Aorta (tissue), 5 donors: ENCODE measurements at regions not wholly inside any gene's neighbourhood (a gene's known extent, or its start where the extent isn't known, plus 50 kb on each side); places are given as distances from the start of the nearest gene placed in this dataset.

Experiments used
- ATAC-seq: fragments of 200-7000 bp; cut with Tn5 transposase; one replicate; pipeline ENCODE4 v1.9.1; 2022; ENCODE audit warnings: moderate library complexity; ENCODE audit not compliant: low FRiP score
- DNase-seq, 2 donors: peaks; one replicate each; pipeline ENCODE4 v3.0.0-alpha.2; 2020
- H3K27ac ChIP-seq, 2 donors: one replicate each; pipeline ENCODE4 v1.5.1; 2013; ENCODE audit warnings: low read length in 2 of 2, mild to moderate bottlenecking in 2 of 2, moderate library complexity in 2 of 2, control low read depth in 1 of 2, inconsistent platforms in 1 of 2, low read depth in 1 of 2
- H3K27me3 ChIP-seq, 2 donors: one replicate each; pipeline ENCODE4 v1.6.1; 2013; ENCODE audit warnings: control low read depth in 1 of 2, low read length in 1 of 2, mild to moderate bottlenecking in 1 of 2, moderate library complexity in 1 of 2; ENCODE audit not compliant: insufficient read depth in 2 of 2, control insufficient read depth in 1 of 2
- H3K36me3 ChIP-seq, 2 donors: one replicate each; pipeline ENCODE4 v1.6.1; 2013; ENCODE audit warnings: control low read depth in 1 of 2, low read length in 1 of 2, mild to moderate bottlenecking in 1 of 2; ENCODE audit not compliant: insufficient read depth in 2 of 2, control insufficient read depth in 1 of 2
- H3K4me1 ChIP-seq, 2 donors: one replicate each; pipeline ENCODE4 v1.6.1; 2013; ENCODE audit warnings: low read length in 2 of 2, control low read depth in 1 of 2, mild to moderate bottlenecking in 1 of 2, moderate library complexity in 1 of 2; ENCODE audit not compliant: insufficient read depth in 2 of 2, control insufficient read depth in 1 of 2
- H3K4me3 ChIP-seq, 2 donors: one replicate each; pipeline ENCODE4 v1.5.1; 2013; ENCODE audit warnings: low read length in 2 of 2, control low read depth in 1 of 2, mild to moderate bottlenecking in 1 of 2
- H3K9me3 ChIP-seq: one replicate; pipeline ENCODE4 v1.6.1; 2013; ENCODE audit warnings: mild to moderate bottlenecking, low read length; ENCODE audit not compliant: control insufficient read depth
- WGBS, 2 donors: extraction: QIAGEN DNeasy Blood & Tissue Kit; methylation state at CpG; one replicate each; pipeline ENCODE4 v1.1.7; 2013; 5-methylcytosine and 5-hydroxymethylcytosine counted together
- intact Hi-C, 2 donors: fragments of 100-400 bp; cut with DNase I; formaldehyde crosslinking; loops; one replicate each; pipeline versions ENCODE4 v1.14.2 to v1.15.0; 2022
- donor health status: healthy with polysubstance abuse.
- donor health status: Bipolar disorder and iron deficiency.
- donor health status: DM: no; HTN: no; CAD: no.
- donor health status: DM: no; HTN: no; CAD: no.
- donor health status: DM: yes; HTN: yes; CAD: no.

DNA sequence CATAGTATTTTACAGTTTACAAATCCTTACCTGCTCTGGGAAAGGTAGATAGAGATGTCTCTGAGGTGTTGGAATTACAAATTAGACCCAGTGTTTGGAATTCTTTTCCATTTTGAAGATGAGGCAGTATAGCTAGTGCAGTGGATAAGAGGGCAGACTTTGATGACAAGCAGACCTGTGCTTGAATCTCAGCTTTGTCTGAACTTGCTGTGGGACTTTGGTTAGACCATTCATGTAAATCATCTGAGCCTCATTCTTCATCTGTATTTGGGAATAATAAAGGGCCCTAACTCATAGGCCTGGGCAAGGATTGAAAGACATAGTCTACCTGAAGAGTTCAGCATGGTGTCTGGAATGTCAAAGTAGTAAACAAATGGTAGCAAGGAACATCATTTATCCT, 77.2 kb upstream of the BOD1L1 start:
- Histone ChIP-seq H3K4me3 (no peak overlapping the region), H3K27me3 (no peaks in the 10 kb centered on the region), H3K27ac (no peak overlapping the region), H3K36me3 (no peaks in the 10 kb centered on the region), H3K4me1 (no peaks in the 10 kb centered on the region), H3K9me3 (no peaks in the 10 kb centered on the region)
- intact Hi-C loops, result no loop called here
- DNase-seq (no peak), ATAC-seq (no peak)

DNA sequence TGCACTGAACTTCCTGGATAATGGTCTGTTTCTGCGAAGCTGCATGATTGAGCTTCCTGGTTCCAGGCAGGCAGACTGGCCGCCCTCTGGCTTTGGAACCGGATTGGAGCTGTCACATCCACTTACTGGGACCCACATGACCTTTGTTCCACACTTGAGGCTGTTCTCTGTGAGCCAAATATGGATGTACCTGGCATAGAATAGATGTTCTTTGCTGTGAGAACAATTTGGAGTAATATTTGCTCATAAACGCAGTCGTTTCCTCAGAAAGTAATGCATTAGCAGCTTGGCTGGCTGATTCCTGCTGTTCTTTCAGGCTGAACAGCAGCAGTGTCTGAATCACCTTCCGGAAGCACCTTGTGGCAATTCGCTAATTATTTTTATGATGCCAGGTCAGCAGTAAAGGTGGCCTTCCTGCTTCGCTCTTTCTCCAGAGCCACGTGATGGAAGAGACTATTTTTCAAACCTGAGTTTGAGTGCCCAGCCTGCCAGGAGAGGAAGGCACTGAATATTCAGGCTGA, 78.1 kb upstream of the BOD1L1 start:
- ATAC-seq, result peak; percentile 52

DNA sequence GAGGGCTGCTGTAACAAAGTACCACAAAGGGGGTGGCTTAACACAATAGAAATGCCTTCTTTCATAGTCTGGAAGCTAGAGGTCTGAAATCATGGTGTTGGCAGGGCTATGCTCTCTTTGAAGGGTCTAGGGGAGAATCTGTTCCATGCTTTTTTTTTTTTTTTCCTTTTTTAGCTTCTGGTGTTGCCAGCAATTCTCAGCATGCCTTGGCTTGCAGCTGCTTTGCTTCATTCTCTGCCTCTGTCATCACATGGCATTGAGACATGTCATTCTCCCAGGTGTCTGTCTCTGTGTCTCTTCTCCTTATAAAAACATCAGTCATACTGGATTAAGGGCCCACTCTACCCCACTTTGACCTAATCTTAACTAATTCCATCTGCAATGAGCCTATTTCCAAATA, 78.6 kb upstream of the BOD1L1 start:
- DNase-seq, result no peak
- no peak for ATAC-seq
- no peaks in the 10 kb centered on the region for H3K9me3 ChIP-seq
- H3K4me3 ChIP-seq, result no peak overlapping the region
- intact Hi-C loops, result no loop called here
- no peak overlapping the region for H3K27ac ChIP-seq
- no peaks in the 10 kb centered on the region for H3K36me3 ChIP-seq
- H3K27me3 ChIP-seq, result no peaks in the 10 kb centered on the region
- no peaks in the 10 kb centered on the region for H3K4me1 ChIP-seq

More for the DNA sequence above, 78.1 kb upstream of the BOD1L1 start:
- 64 to 65% methylated on average over 9 of the region's 9 CpGs for WGBS, 2 donors
- no peaks in the 10 kb centered on the region for H3K36me3 ChIP-seq
- no peaks in the 10 kb centered on the region for H3K27me3 ChIP-seq
- H3K4me1 ChIP-seq, result no peaks in the 10 kb centered on the region
- no peak for DNase-seq
- H3K4me3 ChIP-seq, result no peak overlapping the region
- H3K9me3 ChIP-seq, result no peaks in the 10 kb centered on the region
- no peak overlapping the region for H3K27ac ChIP-seq
- intact Hi-C loops, result no loop called here

DNA sequence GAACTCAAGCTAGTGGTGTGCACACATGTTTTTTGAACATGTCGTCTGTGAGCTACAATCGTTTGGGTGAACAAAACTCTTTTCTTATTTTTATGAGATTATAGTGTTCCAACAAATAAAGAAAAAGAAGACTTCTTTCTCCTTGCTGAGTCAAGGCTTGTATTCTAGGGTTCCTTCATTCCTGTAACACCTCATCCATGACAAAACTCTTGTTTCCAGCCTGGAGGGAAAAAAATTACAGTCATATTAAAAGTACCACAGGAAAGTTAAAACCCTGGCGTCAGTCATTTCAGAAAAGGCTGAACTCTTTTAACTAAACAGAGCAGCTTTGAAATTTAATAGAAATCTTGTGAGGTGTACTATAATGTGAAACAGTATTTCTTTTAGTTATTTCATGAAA, 79.2 kb upstream of the BOD1L1 start:
- 54 to 64% methylated on average over 3 of the region's 3 CpGs for WGBS, 2 donors
- no peaks in the 10 kb centered on the region for H3K4me1 ChIP-seq
- intact Hi-C loops, result no loop called here
- ATAC-seq, result no peak
- H3K36me3 ChIP-seq, result no peaks in the 10 kb centered on the region
- no peak overlapping the region for H3K4me3 ChIP-seq
- no peak for DNase-seq
- no peaks in the 10 kb centered on the region for H3K27me3 ChIP-seq
- no peak overlapping the region for H3K27ac ChIP-seq
- no peaks in the 10 kb centered on the region for H3K9me3 ChIP-seq

DNA sequence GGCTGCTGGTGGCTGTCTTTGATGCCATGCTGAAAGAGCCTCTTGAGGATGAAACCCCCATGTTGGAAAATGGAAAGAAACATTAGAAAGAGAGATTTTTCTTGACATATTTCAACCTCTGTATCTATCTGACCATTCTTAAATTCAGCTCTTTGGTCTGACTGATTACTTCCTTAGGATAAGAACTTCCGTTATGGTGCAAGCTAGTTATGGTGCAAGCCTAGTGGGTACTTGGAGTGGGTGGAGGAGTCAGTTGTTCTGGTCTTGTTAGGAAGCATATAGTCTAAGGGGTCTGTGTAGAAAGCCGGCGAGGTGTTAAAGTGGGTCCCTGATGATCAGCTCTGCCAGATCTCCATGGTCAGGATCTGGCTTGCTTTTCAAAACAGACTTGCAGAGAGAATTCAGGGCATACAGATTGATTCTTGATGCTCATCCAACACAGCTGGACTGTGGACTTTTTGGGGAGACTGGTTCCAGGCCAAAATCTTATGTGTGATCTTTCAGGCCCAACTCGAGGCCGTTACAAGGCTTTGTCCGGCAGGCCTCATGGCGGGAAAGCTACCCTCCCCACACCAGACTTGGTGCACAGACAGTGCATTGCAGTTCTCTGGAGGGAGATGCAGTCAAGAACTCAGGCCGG, 82.8 kb upstream of the BOD1L1 start:
- Histone ChIP-seq H3K4me3 (no peak overlapping the region), H3K4me1 (no peaks in the 10 kb centered on the region), H3K36me3 (no peaks in the 10 kb centered on the region), H3K9me3 (no peaks in the 10 kb centered on the region), H3K27ac (no peak overlapping the region), H3K27me3 (no peaks in the 10 kb centered on the region)
- WGBS, 2 donors, result 88 to 90% methylated on average over 8 of the region's 8 CpGs
- ATAC-seq, result no peak
- no peak for DNase-seq
- intact Hi-C loops, result no loop called here

DNA sequence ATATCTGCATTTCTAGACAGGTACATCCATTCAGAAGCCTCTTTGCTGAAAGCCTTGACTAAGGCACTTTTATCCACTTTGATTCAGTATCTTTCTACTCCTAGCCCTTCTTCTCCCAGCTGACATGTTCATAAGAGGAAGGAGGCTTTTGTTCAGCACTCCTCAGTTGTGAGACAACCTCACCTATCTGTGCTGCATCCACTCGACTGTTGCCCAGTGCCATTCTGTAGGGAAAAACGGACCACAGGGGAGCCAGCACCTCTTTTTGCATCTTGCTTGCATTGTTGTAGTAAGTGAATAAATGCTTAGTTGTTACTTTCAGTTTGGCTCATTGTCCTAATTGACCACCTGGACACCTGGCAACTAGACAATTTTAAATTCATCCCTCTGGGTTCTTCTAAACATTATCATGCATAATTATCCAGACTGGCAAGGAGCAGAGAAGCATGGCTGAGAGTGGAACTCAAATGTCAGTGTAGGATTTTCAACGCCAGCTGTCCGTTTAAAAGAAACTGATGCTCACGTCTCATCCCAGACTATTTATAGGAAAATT, 83.8 kb upstream of the BOD1L1 start:
- DNase-seq (no peak), ATAC-seq (no peak)
- intact Hi-C loops, result no loop called here
- no peaks in the 10 kb centered on the region for H3K4me1 ChIP-seq
- no peaks in the 10 kb centered on the region for H3K27me3 ChIP-seq
- no peak overlapping the region for H3K27ac ChIP-seq
- H3K9me3 ChIP-seq, result no peaks in the 10 kb centered on the region
- 68 to 76% methylated on average over 5 of the region's 5 CpGs for WGBS, 2 donors
- H3K36me3 ChIP-seq, result no peaks in the 10 kb centered on the region
- H3K4me3 ChIP-seq, result no peak overlapping the region

DNA sequence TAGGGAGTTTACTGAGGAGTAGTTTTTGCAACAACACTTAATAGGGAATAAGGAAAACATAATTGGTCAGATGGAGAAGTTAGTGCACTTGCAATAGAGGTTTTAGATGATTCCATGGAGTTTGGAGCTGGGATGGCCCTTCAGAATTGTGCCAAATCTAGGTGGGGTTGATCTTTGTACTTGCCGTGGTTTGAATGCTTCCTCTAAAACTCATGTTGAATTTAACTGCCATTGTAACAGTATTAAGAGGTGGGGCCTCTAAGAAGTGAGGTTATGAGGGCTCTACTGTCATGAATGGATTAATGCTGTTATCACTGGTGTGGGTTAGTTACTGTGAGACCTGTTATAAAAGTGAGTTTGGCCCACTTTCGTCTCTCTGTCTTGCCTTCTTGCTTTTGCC, 94.4 kb upstream of the BOD1L1 start:
- no peak overlapping the region for H3K4me3 ChIP-seq
- intact Hi-C loops, result no loop called here
- WGBS, 2 donors, result 75 to 84% methylated on average over 2 of the region's 2 CpGs
- H3K9me3 ChIP-seq, result no peaks in the 10 kb centered on the region
- no peak for ATAC-seq
- no peak for DNase-seq
- H3K27ac ChIP-seq, result no peak overlapping the region
- H3K27me3 ChIP-seq, result no peaks in the 10 kb centered on the region
- no peaks in the 10 kb centered on the region for H3K4me1 ChIP-seq
- no peaks in the 10 kb centered on the region for H3K36me3 ChIP-seq

DNA sequence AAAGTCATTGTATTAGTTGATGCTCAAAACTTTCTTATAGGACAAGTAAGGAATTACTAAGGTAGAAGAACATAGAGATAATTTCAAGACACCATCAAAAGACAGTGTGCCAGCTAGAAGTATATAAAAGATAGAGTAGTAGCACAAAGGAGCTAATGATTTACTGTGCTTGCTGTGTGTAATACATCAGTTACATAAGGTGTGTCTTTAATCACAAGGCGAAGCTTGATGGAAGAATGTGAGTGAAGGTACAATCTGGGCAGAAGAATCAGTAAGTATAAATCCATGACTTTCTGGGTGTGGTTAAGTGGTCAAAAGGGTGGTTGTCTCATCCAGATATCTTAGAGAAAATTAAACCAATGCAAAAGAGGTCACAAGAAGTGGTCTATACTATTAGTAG, 95.1 kb upstream of the BOD1L1 start:
- 90 to 94% methylated on average over 1 of the region's 1 CpG for WGBS, 2 donors
- Histone ChIP-seq H3K27ac (no peak overlapping the region), H3K4me3 (no peak overlapping the region), H3K4me1 (no peaks in the 10 kb centered on the region), H3K9me3 (no peaks in the 10 kb centered on the region), H3K27me3 (no peaks in the 10 kb centered on the region), H3K36me3 (no peaks in the 10 kb centered on the region)
- intact Hi-C loops, result no loop called here
- DNase-seq, result no peak
- ATAC-seq, result no peak

DNA sequence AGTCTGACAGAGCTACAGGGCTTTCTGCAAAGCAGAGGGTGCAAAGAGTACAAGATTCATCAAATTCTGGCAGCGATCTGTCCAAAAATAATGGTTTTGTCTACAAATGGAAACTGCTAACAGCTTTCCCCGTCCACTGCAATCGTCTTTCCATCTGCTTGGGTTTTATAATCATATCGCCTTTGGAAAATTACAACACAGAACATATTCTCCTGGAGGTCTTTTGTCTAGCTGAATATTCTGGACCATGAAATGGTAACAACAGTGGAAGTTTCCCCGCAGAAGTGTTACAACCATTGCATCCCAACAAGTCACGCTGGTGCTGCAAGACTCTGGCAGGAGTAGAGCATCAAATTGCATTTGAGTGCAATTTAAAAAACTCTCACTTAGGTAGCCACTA, 101.2 kb upstream of the BOD1L1 start:
- Histone ChIP-seq H3K36me3 (no peaks in the 10 kb centered on the region), H3K27me3 (no peaks in the 10 kb centered on the region), H3K4me1 (no peaks in the 10 kb centered on the region), H3K9me3 (no peaks in the 10 kb centered on the region), H3K4me3 (no peak overlapping the region), H3K27ac (no peak overlapping the region)
- ATAC-seq (no peak), DNase-seq (no peak)
- 76 to 78% methylated on average over 6 of the region's 6 CpGs for WGBS, 2 donors
- intact Hi-C loops, result no loop called here
